H1 (cell line): ENCODE measurements at regions not wholly inside any gene's neighbourhood (a gene's known extent, or its start where the extent isn't known, plus 50 kb on each side); places are given as distances from the start of the nearest gene placed in this dataset.

Experiments used
- CTCF ChIA-PET: fragments of 300-600 bp; sonication (Branson Sonifier 250); formaldehyde crosslinking; loops from one replicate; lab custom pipeline; 2021; ENCODE audit not compliant: partially characterized antibody; lab: Charles Lee
- POLR2A ChIA-PET: fragments of 300-600 bp; sonication (Branson Sonifier 250); formaldehyde crosslinking; loops from one replicate; lab custom pipeline; 2021; ENCODE audit warnings: inconsistent platforms; ENCODE audit not compliant: partially characterized antibody; lab: Charles Lee
- DNase-seq, 2 experiments: peaks; one replicate each; pipeline versions ENCODE4 v3.0.0 to v3.0.0-alpha.2; 2010 to 2022; ENCODE audit warnings: low spot score in 2 of 2, low read depth in 1 of 2, mixed read lengths in 1 of 2
- FAIRE-seq: peaks from 2 replicates; lab custom pipeline; 2011; peaks lifted over from hg19 to GRCh38; lab: Jason Lieb, UNC
- H2AFZ ChIP-seq: 2 replicates; pipeline ENCODE4 v1.8.1; 2012; ENCODE audit warnings: low read length, inconsistent platforms
- H2AK5ac ChIP-seq: 2 replicates; pipeline ENCODE4 v1.6.1; 2013; ENCODE audit warnings: low read depth, low read length
- H2BK120ac ChIP-seq: replicated peaks from 2 replicates; pipeline ENCODE3; 2013; ENCODE audit warnings: low read depth, low read length, inconsistent platforms
- H2BK12ac ChIP-seq: 2 replicates; pipeline ENCODE4 v1.6.1; 2013; ENCODE audit warnings: low read depth, low read length
- H2BK15ac ChIP-seq: 2 replicates; pipeline ENCODE4 v1.6.1; 2013; ENCODE audit warnings: low read length
- H2BK20ac ChIP-seq: 2 replicates; pipeline ENCODE4 v1.6.1; 2013; ENCODE audit warnings: low read length
- H2BK5ac ChIP-seq: 2 replicates; pipeline ENCODE4 v1.6.1; 2013; ENCODE audit warnings: low read depth, low read length
- H3K14ac ChIP-seq: 2 replicates; pipeline ENCODE4 v1.6.1; 2013; ENCODE audit warnings: inconsistent platforms; ENCODE audit not compliant: insufficient read length
- H3K18ac ChIP-seq: 2 replicates; pipeline ENCODE4 v1.6.1; 2013; ENCODE audit warnings: low read length; ENCODE audit errors: extremely low read depth
- H3K23ac ChIP-seq: 2 replicates; pipeline ENCODE4 v1.6.1; 2013; ENCODE audit warnings: inconsistent platforms; ENCODE audit not compliant: insufficient read length
- H3K23me2 ChIP-seq: 2 replicates; pipeline ENCODE4 v1.6.1; 2013; ENCODE audit warnings: low read depth, low read length
- H3K27ac ChIP-seq: 2 replicates; pipeline ENCODE4 v1.6.1; 2011; ENCODE audit warnings: low read depth, low read length, inconsistent platforms
- H3K27me3 ChIP-seq, 4 experiments: replicated peaks in 1 of 4; 1 replicate in 1 of 4; 2 replicates in 3 of 4; pipeline versions ENCODE4 v1.6.1 to v1.8.1; 2011 to 2013; ENCODE audit warnings: low read length in 3 of 4, mild to moderate bottlenecking in 3 of 4, inconsistent platforms in 2 of 4, mixed read lengths in 2 of 4, moderate library complexity in 1 of 4; ENCODE audit not compliant: control insufficient read depth in 3 of 4, insufficient read depth in 3 of 4; ENCODE audit errors: extremely low read depth in 1 of 4
- H3K36me3 ChIP-seq, 4 experiments: 2 replicates each; pipeline versions ENCODE4 v1.6.1 to v1.8.1; 2011 to 2013; ENCODE audit warnings: mild to moderate bottlenecking in 4 of 4, low read length in 3 of 4, moderate library complexity in 2 of 4, control low read depth in 1 of 4, inconsistent platforms in 1 of 4; ENCODE audit not compliant: insufficient read depth in 4 of 4, control insufficient read depth in 2 of 4
- H3K4ac ChIP-seq: replicated peaks from 2 replicates; pipeline ENCODE3; 2013; ENCODE audit warnings: low read length, low read depth, mixed read lengths, inconsistent platforms; ENCODE audit not compliant: insufficient read length
- H3K4me1 ChIP-seq, 4 experiments: replicated peaks in 1 of 4; 1 replicate in 1 of 4; 2 replicates in 3 of 4; pipeline versions ENCODE4 v1.6.1 to v1.8.1; 2011 to 2013; ENCODE audit warnings: low read length in 3 of 4, inconsistent platforms in 2 of 4, mixed read lengths in 1 of 4; ENCODE audit not compliant: insufficient read depth in 4 of 4, control insufficient read depth in 3 of 4
- H3K4me2 ChIP-seq, 2 experiments: 2 replicates each; pipeline versions ENCODE4 v1.6.1 to v1.8.1; 2011 to 2013; ENCODE audit warnings: low read depth in 2 of 2, low read length in 2 of 2, control low read depth in 1 of 2, inconsistent platforms in 1 of 2, mild to moderate bottlenecking in 1 of 2; ENCODE audit not compliant: insufficient read depth in 1 of 2
- H3K4me3 ChIP-seq, 4 experiments: fragments of 200-600, 300-600 bp in 1 of 4; sonication (generic), shearing (Covaris generic), sonication (Bioruptor Twin) in 1 of 4; 2 replicates each; pipeline versions ENCODE4 v1.5.1 to v1.8.1; 2011 to 2016; ENCODE audit warnings: low read length in 4 of 4, low read depth in 3 of 4, control low read depth in 2 of 4, inconsistent platforms in 2 of 4, mild to moderate bottlenecking in 2 of 4, mixed read lengths in 1 of 4, moderate library complexity in 1 of 4; ENCODE audit not compliant: insufficient read depth in 2 of 4; ENCODE audit errors: extremely low read depth in 1 of 4
- H3K56ac ChIP-seq: replicated peaks from 2 replicates; pipeline ENCODE3; 2013; ENCODE audit warnings: low read depth, mild to moderate bottlenecking, mixed read lengths, low read length, inconsistent platforms; ENCODE audit not compliant: insufficient read length
- H3K79me1 ChIP-seq: 2 replicates; pipeline ENCODE4 v1.6.1; 2013; ENCODE audit warnings: low read depth, low read length, control low read depth
- H3K79me2 ChIP-seq, 2 experiments: 2 replicates each; pipeline versions ENCODE4 v1.6.1 to v1.8.1; 2012 to 2013; ENCODE audit warnings: low read length in 2 of 2, mild to moderate bottlenecking in 2 of 2, inconsistent platforms in 1 of 2; ENCODE audit not compliant: insufficient read depth in 2 of 2, control insufficient read depth in 1 of 2
- H3K9ac ChIP-seq, 4 experiments: replicated peaks in 1 of 4; 1 replicate in 1 of 4; 2 replicates in 3 of 4; pipeline versions ENCODE4 v1.6.1 to v1.8.1; 2011 to 2013; ENCODE audit warnings: low read depth in 3 of 4, low read length in 3 of 4, control low read depth in 2 of 4, mild to moderate bottlenecking in 2 of 4, moderate library complexity in 2 of 4, inconsistent platforms in 1 of 4; ENCODE audit errors: extremely low read depth in 1 of 4
- H3K9me3 ChIP-seq, 2 experiments: 2 replicates each; pipeline versions ENCODE4 v1.6.1 to v1.8.1; 2012 to 2013; ENCODE audit warnings: mild to moderate bottlenecking in 2 of 2, moderate library complexity in 2 of 2, control low read depth in 1 of 2, inconsistent platforms in 1 of 2, low read depth in 1 of 2, low read length in 1 of 2, mixed read lengths in 1 of 2; ENCODE audit not compliant: insufficient read depth in 2 of 2
- H4K20me1 ChIP-seq, 2 experiments: replicated peaks in 1 of 2; 2 replicates each; pipeline versions ENCODE3 to v1.8.1; 2011 to 2013; ENCODE audit warnings: inconsistent platforms in 2 of 2, low read length in 2 of 2, mild to moderate bottlenecking in 1 of 2; ENCODE audit not compliant: insufficient read depth in 2 of 2, control insufficient read depth in 1 of 2
- H4K5ac ChIP-seq: 2 replicates; pipeline ENCODE4 v1.6.1; 2013; ENCODE audit warnings: low read length, low read depth, mixed read lengths, inconsistent platforms; ENCODE audit not compliant: insufficient read length
- H4K8ac ChIP-seq: 2 replicates; pipeline ENCODE4 v1.8.0; 2013; ENCODE audit warnings: mild to moderate bottlenecking, moderate library complexity, low read length, inconsistent platforms; ENCODE audit not compliant: insufficient read depth; ENCODE audit errors: extremely low read depth
- H4K91ac ChIP-seq: replicated peaks from 2 replicates; pipeline ENCODE3; 2013; ENCODE audit warnings: low read length, mixed read lengths, inconsistent platforms; ENCODE audit not compliant: insufficient read length
- BRCA1 ChIP-seq: IDR thresholded peaks from 2 replicates; pipeline ENCODE4 v1.6.1; 2012; ENCODE audit warnings: low read depth, low read length, improper control_type of control experiment
- CBX8 ChIP-seq: fragments of 300-800, 300-1000 bp; sonication (generic); IDR thresholded peaks from 2 replicates; pipeline ENCODE4 v1.7.1; 2016; ENCODE audit warnings: low read depth, low read length, borderline replicate concordance
- CHD1 ChIP-seq: IDR thresholded peaks from 2 replicates; pipeline ENCODE4 v1.6.1; 2012; ENCODE audit warnings: low read depth, low read length, improper control_type of control experiment
- CREB1 ChIP-seq: IDR thresholded peaks from 2 replicates; pipeline ENCODE4 v1.6.1; 2012; ENCODE audit warnings: inconsistent platforms
- HDAC6 ChIP-seq: IDR thresholded peaks from one replicate; pipeline ENCODE4 v1.7.1; 2012; ENCODE audit warnings: low read depth, mild to moderate bottlenecking, inconsistent platforms, low read length, moderate library complexity
- JUND ChIP-seq: IDR thresholded peaks from 2 replicates; pipeline ENCODE4 v1.6.1; 2011; ENCODE audit warnings: mild to moderate bottlenecking, improper control_type of control experiment, low read length
- NANOG ChIP-seq: IDR thresholded peaks from 2 replicates; pipeline ENCODE4 v1.6.1; 2011; ENCODE audit warnings: low read length, low read depth, mild to moderate bottlenecking, inconsistent platforms; ENCODE audit not compliant: insufficient read depth, poor library complexity, severe bottlenecking
- RBBP5 ChIP-seq: IDR thresholded peaks from 2 replicates; pipeline ENCODE4 v1.7.1; 2012; ENCODE audit warnings: low read depth, mild to moderate bottlenecking, inconsistent platforms, low read length, moderate library complexity, borderline replicate concordance
- SAP30 ChIP-seq: fragments of 300-600 bp; sonication (generic); IDR thresholded peaks from 2 replicates; pipeline ENCODE4 v1.7.1; 2012; ENCODE audit warnings: low read length, moderate library complexity, mild to moderate bottlenecking, inconsistent platforms; ENCODE audit not compliant: insufficient read depth, insufficient replicate concordance
- SRF ChIP-seq: IDR thresholded peaks from 2 replicates; pipeline ENCODE4 v1.6.1; 2011; ENCODE audit warnings: mild to moderate bottlenecking, low read depth, low read length, moderate library complexity
- SUZ12 ChIP-seq: fragments of 200-600 bp; sonication (generic); IDR thresholded peaks from 2 replicates; pipeline ENCODE4 v1.6.1; 2012; ENCODE audit warnings: mild to moderate bottlenecking, inconsistent platforms, low read length, moderate library complexity, mixed read lengths
- TAF1 ChIP-seq: IDR thresholded peaks from 2 replicates; pipeline ENCODE4 v1.6.1; 2011; ENCODE audit warnings: mild to moderate bottlenecking, low read depth, low read length
- TAF7 ChIP-seq: optimal IDR thresholded peaks from 2 replicates; pipeline ENCODE3; 2011; ENCODE audit warnings: low read depth, mild to moderate bottlenecking, inconsistent platforms, low read length, moderate library complexity, borderline replicate concordance
- WGBS, 2 experiments: shearing (Covaris generic) in 1 of 2; methylation state at CpG; one replicate each; pipeline versions ENCODE4 v1.1.6 to v1.1.7; 2013 to 2015; ENCODE audit warnings: low lambda C conversion rate in 2 of 2, mixed read lengths in 2 of 2, inconsistent platforms in 1 of 2, low coverage in 1 of 2, missing lambda C conversion rate in 1 of 2; ENCODE audit not compliant: insufficient replicate concordance in 2 of 2, insufficient coverage in 1 of 2, insufficient read length in 1 of 2; ENCODE audit errors: extremely low coverage in 1 of 2, missing lambda C conversion rate in 1 of 2; 5-methylcytosine and 5-hydroxymethylcytosine counted together
- TF ChIP-seq, protein P1 (sequence below): IDR thresholded peaks from 2 replicates; pipeline ENCODE4 v1.6.1; 2012; ENCODE audit warnings: low read length, inconsistent platforms

DNA sequence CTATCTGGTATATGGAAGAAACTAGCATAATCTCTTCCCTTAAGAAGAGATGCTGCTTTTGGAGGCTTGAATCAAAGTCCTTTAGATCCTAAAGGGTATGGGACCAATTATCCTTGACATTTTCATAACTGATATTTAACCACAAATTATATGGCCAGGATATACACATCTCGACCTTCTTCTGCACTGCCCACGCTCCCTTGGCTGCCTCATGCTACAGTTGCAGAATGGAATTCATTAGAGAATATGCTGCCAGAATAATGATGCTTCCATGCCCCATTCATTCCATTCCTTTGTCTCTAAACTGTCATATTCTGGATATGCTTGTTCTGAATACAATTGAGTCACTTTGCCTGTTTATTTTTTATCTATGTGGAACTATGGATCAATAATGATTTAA is 157.1 kb upstream of the PACRGL start:
- H3K23ac ChIP-seq: no peak overlapping the region
- H2BK15ac ChIP-seq: no peak overlapping the region
- no peak overlapping the region for H3K4ac ChIP-seq
- no peak overlapping the region for H4K5ac ChIP-seq
- no peak overlapping the region for H3K27ac ChIP-seq
- H2BK120ac ChIP-seq: no peak overlapping the region
- no peak overlapping the region for H3K9ac ChIP-seq
- no peak overlapping the region for H3K4me3 ChIP-seq
- ChIA-PET POLR2A (no interaction called here), CTCF (interaction anchor here (0.7 to 2.1 kb wide), 4 partner anchors 113 to 128 kb away, joined by 3 to 15 read pairs (median 6); no protein-coding TSS in a partner anchor)
- H2BK12ac ChIP-seq: no peak overlapping the region
- no peak overlapping the region for H2AFZ ChIP-seq
- no peak overlapping the region for H2BK5ac ChIP-seq
- H4K91ac ChIP-seq: no peak overlapping the region
- H3K4me1 ChIP-seq: no peaks in the 10 kb centered on the region
- no peaks in the 10 kb centered on the region for H3K79me2 ChIP-seq
- H3K18ac ChIP-seq: no peak overlapping the region
- H2BK20ac ChIP-seq: no peak overlapping the region
- 98% methylated on average over 2 of the region's 2 CpGs; no CpG with 5 or more reads in 1 of the 2 experiments for WGBS, 2 experiments
- no peaks in the 10 kb centered on the region for H4K20me1 ChIP-seq
- no peaks in the 10 kb centered on the region for H3K79me1 ChIP-seq
- no peak overlapping the region for H3K14ac ChIP-seq
- no peaks in the 10 kb centered on the region for H3K36me3 ChIP-seq
- H4K8ac ChIP-seq: no peak overlapping the region
- H3K23me2 ChIP-seq: no peaks in the 10 kb centered on the region
- H3K56ac ChIP-seq: no peak overlapping the region
- no peak for FAIRE-seq
- no peak overlapping the region for H3K4me2 ChIP-seq
- no peaks in the 10 kb centered on the region for H3K9me3 ChIP-seq
- DNase-seq: no peak
- no peaks in the 10 kb centered on the region for H3K27me3 ChIP-seq
- H2AK5ac ChIP-seq: no peak overlapping the region
- no peak for TF ChIP-seq JUND
- TF ChIP-seq, protein P1, sequence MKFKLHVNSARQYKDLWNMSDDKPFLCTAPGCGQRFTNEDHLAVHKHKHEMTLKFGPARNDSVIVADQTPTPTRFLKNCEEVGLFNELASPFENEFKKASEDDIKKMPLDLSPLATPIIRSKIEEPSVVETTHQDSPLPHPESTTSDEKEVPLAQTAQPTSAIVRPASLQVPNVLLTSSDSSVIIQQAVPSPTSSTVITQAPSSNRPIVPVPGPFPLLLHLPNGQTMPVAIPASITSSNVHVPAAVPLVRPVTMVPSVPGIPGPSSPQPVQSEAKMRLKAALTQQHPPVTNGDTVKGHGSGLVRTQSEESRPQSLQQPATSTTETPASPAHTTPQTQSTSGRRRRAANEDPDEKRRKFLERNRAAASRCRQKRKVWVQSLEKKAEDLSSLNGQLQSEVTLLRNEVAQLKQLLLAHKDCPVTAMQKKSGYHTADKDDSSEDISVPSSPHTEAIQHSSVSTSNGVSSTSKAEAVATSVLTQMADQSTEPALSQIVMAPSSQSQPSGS: no peak
- TF ChIP-seq BRCA1: no peak
- TF ChIP-seq SAP30: no peak
- no peak for TF ChIP-seq SUZ12
- TF ChIP-seq TAF1: no peak
- TF ChIP-seq CHD1: no peak
- TF ChIP-seq NANOG: no peak
- no peak for TF ChIP-seq SRF
- no peak for TF ChIP-seq HDAC6
- no peak for TF ChIP-seq RBBP5
- no peak for TF ChIP-seq CBX8
- no peak for TF ChIP-seq TAF7
- TF ChIP-seq CREB1: no peak
